Choroid plexus epithelial cell (primary cell): ENCODE measurements at regions not wholly inside any gene's neighbourhood (a gene's known extent, or its start where the extent isn't known, plus 50 kb on each side); places are given as distances from the start of the nearest gene placed in this dataset.

Source experiments
- DNase-seq: peaks from one replicate; pipeline ENCODE4 v3.0.0-alpha.2; 2010; ENCODE audit warnings: low read depth
- H3K4me3 ChIP-seq: 2 replicates; pipeline ENCODE4 v1.5.1; 2011; ENCODE audit warnings: low read depth, mild to moderate bottlenecking, control low read depth, low read length, moderate library complexity
- CTCF ChIP-seq: conservative IDR thresholded peaks from 2 replicates; pipeline ENCODE4 v1.5.1; 2011; ENCODE audit warnings: low read depth, mild to moderate bottlenecking, control low read depth, inconsistent platforms, low read length, moderate library complexity

GRCh38 chr11:109858152-109858551 is 235.0 kb upstream of the ZC3H12C start:
- H3K4me3 ChIP-seq = no peak overlapping the region
- DNase-seq = no peak
- no peak for TF ChIP-seq CTCF

DNA sequence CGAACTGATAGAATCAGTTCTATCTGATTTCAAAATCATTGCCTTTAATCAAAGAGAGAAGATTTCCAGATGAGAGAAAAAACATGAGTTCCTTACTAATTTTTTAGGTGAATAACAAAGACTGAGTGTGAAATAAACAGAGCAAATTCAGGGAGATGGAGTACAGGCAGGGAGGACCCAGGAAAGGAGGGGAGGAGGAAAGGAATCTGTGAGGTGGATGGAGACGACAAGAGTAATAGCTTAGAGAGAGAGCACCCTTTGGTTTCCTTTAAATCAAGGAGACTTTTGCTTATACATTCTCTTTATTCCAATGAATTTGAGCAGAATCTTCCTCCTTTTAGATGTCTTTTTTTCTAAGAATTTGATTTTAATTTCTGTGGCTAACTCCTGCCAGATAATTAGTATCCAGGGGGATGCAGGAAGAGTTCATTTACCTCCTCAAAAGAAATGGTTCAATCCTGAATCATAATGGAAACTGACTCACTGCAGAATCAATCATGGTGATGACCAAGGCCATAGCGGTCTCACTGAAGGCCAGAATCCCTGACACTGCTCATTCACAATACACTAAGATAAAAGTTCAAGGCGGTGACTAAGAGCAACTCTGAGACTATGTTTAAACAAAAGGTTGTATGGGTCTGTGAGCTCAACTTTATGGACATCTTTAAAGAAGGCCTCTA is 234.0 kb upstream of the ZC3H12C start:
- peak; percentile 18 for DNase-seq
- no peak overlapping the region for H3K4me3 ChIP-seq
- no peak for TF ChIP-seq CTCF

GRCh38 chr11:109862835-109863234 is 230.4 kb upstream of the ZC3H12C start:
- no peak for TF ChIP-seq CTCF
- H3K4me3 ChIP-seq = no peak overlapping the region
- DNase-seq = no peak

- no peak overlapping the region for H3K4me3 ChIP-seq
- DNase-seq = peak; percentile 4
- TF ChIP-seq CTCF = no peak
Observed at GRCh38 chr11:109864151-109864661, 229.0 kb upstream of the ZC3H12C start.

- no peak overlapping the region for H3K4me3 ChIP-seq
- no peak for TF ChIP-seq CTCF
- DNase-seq = peak; percentile 92
Observed at GRCh38 chr11:109864834-109865547, 228.2 kb upstream of the ZC3H12C start.

DNA sequence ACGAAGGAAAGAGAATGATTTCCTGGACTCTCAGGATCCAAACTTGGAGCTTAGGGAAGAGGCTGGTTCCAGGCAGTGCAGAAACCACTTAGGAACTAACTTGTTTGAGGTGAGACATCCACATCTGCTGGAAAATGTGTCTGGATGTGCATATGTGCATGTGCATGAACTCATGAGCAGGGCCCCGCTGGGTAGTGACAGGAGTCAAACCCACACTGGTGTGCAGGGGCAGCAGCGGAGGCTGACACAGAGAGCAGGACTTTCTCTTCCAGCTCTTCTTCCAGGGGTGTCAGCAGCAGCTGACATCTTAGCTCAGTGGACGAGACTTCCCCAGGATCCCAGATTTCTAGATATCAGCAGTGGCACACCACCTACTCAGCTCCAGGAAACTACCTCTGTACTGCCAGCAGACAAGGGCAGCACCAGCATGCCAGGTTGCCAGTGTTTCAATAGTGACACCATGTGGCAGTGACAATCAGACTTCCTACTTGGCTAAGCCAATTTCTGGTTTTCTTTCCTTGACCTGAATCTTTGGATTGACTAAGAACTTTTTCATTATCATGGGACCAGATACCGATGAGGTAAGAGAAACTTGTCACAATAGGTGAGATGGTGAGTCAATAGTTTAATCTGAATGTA is 227.5 kb upstream of the ZC3H12C start:
- no peak overlapping the region for H3K4me3 ChIP-seq
- DNase-seq = no peak
- TF ChIP-seq CTCF = no peak
